Stomach (tissue), 8 donors: ENCODE measurements at regions not wholly inside any gene's neighbourhood (a gene's known extent, or its start where the extent isn't known, plus 50 kb on each side); places are given as distances from the start of the nearest gene placed in this dataset.

ENCODE experiments used
- DNase-seq, 2 donors: peaks; one replicate each; pipeline versions ENCODE4 v3.0.0 to v3.0.0-alpha.2; 2013 to 2019
- H3K27ac ChIP-seq, 5 donors: fragments of 200-600 bp in 4 of 5; sonication (generic) in 4 of 5; one replicate each; pipeline ENCODE4 v1.5.1; 2013 to 2019; ENCODE audit warnings: mild to moderate bottlenecking in 1 of 5, moderate library complexity in 1 of 5
- H3K27me3 ChIP-seq, 3 donors: fragments of 200-600 bp; sonication (generic); one replicate each; pipeline ENCODE4 v1.5.1; 2017 to 2019; ENCODE audit warnings: mixed run types in 1 of 3
- H3K36me3 ChIP-seq, 4 donors: fragments of 200-600 bp; sonication (generic); 1 replicate in 3 of 4; 2 replicates in 1 of 4; pipeline ENCODE4 v1.5.1; 2016 to 2019
- H3K4me1 ChIP-seq, 4 donors: fragments of 200-600 bp; sonication (generic); one replicate each; pipeline ENCODE4 v1.5.1; 2016 to 2019
- H3K4me3 ChIP-seq, 4 donors: fragments of 200-600 bp; sonication (generic) in 3 of 4; one replicate each; pipeline ENCODE4 v1.5.1; 2016 to 2019; ENCODE audit warnings: mild to moderate bottlenecking in 1 of 4
- H3K9me3 ChIP-seq, 4 donors: fragments of 200-600 bp; sonication (generic); one replicate each; pipeline ENCODE4 v1.5.1; 2016 to 2019
- EP300 ChIP-seq: sonication (generic); formaldehyde crosslinking; IDR thresholded peaks from one replicate; pipeline ENCODE4 v1.6.1; 2017; ENCODE audit warnings: antibody characterized with exemption
- POLR2A ChIP-seq, 4 donors: fragments of 450-650 bp; IDR thresholded peaks; one replicate each; pipeline ENCODE4 v1.6.1; 2016; ENCODE audit warnings: antibody characterized with exemption in 4 of 4, control low read depth in 2 of 4, mild to moderate bottlenecking in 1 of 4, moderate library complexity in 1 of 4
- POLR2AphosphoS5 ChIP-seq, 3 donors: sonication (generic); formaldehyde crosslinking; IDR thresholded peaks; one replicate each; pipeline ENCODE4 v1.6.1; 2016; ENCODE audit warnings: antibody characterized with exemption in 3 of 3
- WGBS, 5 donors: extraction: QIAGEN DNeasy Blood & Tissue Kit in 3 of 5; methylation state at CpG; one replicate each; pipeline versions ENCODE4 v1.1.5 to v1.1.7; 2013 to 2018; 5-methylcytosine and 5-hydroxymethylcytosine counted together
- intact Hi-C: fragments of 100-400 bp; cut with DNase I; formaldehyde crosslinking; loops from one replicate; pipeline ENCODE4 v1.15.1; 2023; ENCODE audit warnings: low total_unique reads
- TF ChIP-seq, protein P1 (sequence below), 7 experiments: fragments of 450-650 bp in 4 of 7; fragments of 200-600 bp in 3 of 7; sonication (generic) in 3 of 7; IDR thresholded peaks; one replicate each; pipeline ENCODE4 v1.5.1; 2016 to 2019; ENCODE audit warnings: antibody characterized with exemption in 7 of 7, control low read depth in 2 of 7, mild to moderate bottlenecking in 1 of 7
- donor health status: healthy with polysubstance abuse.
- donor health status: Bipolar disorder and iron deficiency.
- donor health status: healthy.

DNA sequence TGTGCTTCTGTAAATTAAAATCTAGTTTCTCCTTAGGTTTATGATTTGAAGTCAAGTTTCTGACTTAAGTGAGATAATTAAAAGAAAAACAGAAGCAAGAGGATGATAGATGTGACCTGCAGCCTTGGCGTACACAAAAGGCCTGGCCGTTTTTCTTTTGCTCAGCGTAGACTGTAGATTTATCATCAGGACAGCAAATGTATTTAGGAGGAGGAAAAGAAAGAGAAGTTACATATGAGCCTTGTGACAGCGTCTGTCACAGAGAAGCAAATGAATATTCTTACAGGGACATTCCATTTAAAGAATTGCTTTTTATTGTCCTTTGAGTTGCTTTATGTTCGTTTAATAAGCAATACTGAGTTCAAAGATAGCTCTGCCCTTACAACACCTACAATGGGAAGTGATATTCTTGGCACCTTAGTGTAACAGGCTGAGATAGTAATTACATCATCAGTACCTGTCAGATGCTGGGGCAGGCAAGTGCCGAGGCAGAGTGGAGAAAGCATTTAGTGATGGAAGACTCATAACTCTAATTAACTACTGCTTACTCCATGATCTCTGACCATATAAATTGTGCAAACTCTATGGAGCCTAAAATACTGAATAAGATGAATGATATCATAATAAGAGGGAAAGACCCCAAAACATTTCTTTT is 311.5 kb downstream of the MFSD1 start:
- 50 to 68% (median 60%) methylated on average over 6 of the region's 6 CpGs for WGBS, 5 donors
- TF ChIP-seq EP300: no peak
- no peak for TF ChIP-seq POLR2A (IDR thresholded peaks at IDR 0.05)
- TF ChIP-seq POLR2AphosphoS5 (IDR thresholded peaks at IDR 0.05): no peak
- Histone ChIP-seq H3K4me1 (no peaks in the 10 kb centered on the region), H3K9me3 (no peaks in the 10 kb centered on the region), H3K27me3 (no peaks in the 10 kb centered on the region), H3K27ac (no peak overlapping the region), H3K36me3 (no peaks in the 10 kb centered on the region), H3K4me3 (no peak overlapping the region)
- intact Hi-C loops: no loop called here
- no peak for DNase-seq

DNA sequence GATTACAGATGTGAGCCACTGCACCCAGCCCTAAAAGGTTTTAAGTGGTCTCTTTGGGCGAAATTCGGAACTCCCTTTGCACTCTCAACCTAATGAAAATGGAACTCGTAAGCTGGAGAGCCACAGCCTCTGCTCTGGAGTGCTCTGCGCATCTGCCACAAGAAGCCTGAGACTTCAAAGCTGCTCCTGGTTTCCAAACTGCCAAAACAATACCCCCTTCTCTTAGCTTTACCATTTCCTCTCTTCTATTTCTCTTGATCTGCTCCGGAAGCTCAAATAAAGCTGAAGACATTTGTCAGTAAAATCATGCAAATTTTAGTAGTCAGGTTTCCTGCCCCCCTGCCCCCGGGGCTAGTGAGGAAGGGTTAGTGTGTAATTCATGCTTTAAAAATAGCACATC is 312.7 kb downstream of the MFSD1 start:
- intact Hi-C loops: no loop called here
- 47 to 85% (median 70%) methylated on average over 6 of the region's 6 CpGs for WGBS, 5 donors
- Histone ChIP-seq H3K4me3 (no peak overlapping the region), H3K27me3 (no peaks in the 10 kb centered on the region), H3K36me3 (no peaks in the 10 kb centered on the region), H3K27ac (no peak overlapping the region), H3K4me1 (no peaks in the 10 kb centered on the region), H3K9me3 (no peaks in the 10 kb centered on the region)
- no peak for DNase-seq
- TF ChIP-seq POLR2AphosphoS5 (IDR thresholded peaks at IDR 0.05): no peak
- TF ChIP-seq POLR2A (IDR thresholded peaks at IDR 0.05): no peak
- TF ChIP-seq EP300: no peak
- TF ChIP-seq, protein P1, sequence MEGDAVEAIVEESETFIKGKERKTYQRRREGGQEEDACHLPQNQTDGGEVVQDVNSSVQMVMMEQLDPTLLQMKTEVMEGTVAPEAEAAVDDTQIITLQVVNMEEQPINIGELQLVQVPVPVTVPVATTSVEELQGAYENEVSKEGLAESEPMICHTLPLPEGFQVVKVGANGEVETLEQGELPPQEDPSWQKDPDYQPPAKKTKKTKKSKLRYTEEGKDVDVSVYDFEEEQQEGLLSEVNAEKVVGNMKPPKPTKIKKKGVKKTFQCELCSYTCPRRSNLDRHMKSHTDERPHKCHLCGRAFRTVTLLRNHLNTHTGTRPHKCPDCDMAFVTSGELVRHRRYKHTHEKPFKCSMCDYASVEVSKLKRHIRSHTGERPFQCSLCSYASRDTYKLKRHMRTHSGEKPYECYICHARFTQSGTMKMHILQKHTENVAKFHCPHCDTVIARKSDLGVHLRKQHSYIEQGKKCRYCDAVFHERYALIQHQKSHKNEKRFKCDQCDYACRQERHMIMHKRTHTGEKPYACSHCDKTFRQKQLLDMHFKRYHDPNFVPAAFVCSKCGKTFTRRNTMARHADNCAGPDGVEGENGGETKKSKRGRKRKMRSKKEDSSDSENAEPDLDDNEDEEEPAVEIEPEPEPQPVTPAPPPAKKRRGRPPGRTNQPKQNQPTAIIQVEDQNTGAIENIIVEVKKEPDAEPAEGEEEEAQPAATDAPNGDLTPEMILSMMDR (IDR thresholded peaks at IDR 0.05): no peak

DNA sequence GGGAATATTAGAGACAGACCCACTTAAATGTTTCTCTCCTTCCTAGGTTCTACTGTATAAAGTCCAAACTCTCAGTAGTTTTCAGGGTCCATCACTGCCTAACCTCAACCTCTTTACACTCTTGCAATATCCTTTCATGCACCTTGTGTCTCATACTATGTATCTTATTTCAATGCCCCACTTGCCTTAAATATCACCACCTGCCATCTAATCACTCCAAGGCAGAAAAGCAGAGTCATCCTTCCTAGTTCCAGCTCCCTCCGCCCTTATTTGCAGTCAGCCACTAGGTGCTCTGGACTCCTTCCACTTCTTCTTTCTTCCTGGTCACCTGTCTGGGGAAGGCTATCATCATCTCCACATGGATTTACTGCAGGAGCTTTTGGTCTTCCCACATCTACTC is 322.0 kb downstream of the MFSD1 start:
- Histone ChIP-seq H3K27me3 (no peaks in the 10 kb centered on the region), H3K9me3 (no peaks in the 10 kb centered on the region), H3K4me1 (peaks cover 0 to 8% (median 3%) of the 10 kb centered on the region in 4 donors), H3K36me3 (no peaks in the 10 kb centered on the region), H3K4me3 (no peak overlapping the region), H3K27ac (no peak overlapping the region)
- intact Hi-C loops: no loop called here
- DNase-seq: no peak
- WGBS, 5 donors: 85 to 96% (median 86%) methylated on average over 1 of the region's 1 CpG
- TF ChIP-seq POLR2AphosphoS5 (IDR thresholded peaks at IDR 0.05) (no peak), EP300 (no peak), POLR2A (IDR thresholded peaks at IDR 0.05) (no peak)
- TF ChIP-seq, protein P1 (IDR thresholded peaks at IDR 0.05): no peak

DNA sequence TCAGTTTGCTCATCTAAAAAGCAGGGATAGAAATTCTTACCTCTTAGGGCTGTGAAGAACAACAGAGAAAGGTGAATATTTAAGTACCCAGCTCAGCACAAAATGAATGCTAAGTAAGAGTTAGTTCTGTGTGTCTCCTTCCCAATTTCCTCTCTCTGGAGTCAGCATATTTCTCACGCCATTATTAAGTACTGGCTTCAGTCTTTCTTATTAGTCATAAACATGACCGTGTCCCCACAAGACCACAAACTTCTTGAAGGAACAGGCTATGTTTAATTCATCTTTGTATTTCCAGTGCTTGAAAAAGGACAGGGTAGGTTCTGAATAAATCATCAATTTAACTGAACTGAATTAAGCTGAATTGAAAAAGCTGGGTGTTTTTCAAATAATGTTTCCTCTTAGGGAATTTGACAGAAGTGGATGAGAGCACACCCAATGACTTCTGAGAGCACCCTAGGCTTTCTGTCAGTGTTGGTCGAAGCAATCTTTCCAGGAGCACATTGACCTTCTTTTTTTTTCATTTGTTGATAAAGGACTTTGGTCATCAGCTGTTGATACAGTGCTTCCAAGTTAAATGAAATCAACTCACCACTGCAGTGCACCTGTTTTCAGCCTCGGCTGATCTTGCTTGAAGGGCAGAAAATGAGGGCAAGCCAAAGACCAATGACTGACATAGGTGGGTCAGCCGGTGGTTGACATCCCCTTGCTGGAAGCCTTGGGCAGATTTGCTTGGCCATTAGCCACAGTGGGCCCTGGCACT is 324.6 kb downstream of the MFSD1 start:
- Histone ChIP-seq H3K36me3 (no peaks in the 10 kb centered on the region), H3K4me1 (peaks cover 0 to 10% (median 3%) of the 10 kb centered on the region in 4 donors), H3K27me3 (no peaks in the 10 kb centered on the region), H3K9me3 (no peaks in the 10 kb centered on the region), H3K4me3 (no peak overlapping the region), H3K27ac (no peak overlapping the region)
- peak in 1 of 2 donors; percentile 15 for DNase-seq
- TF ChIP-seq POLR2A (IDR thresholded peaks at IDR 0.05): no peak
- no peak for TF ChIP-seq POLR2AphosphoS5 (IDR thresholded peaks at IDR 0.05)
- no peak for TF ChIP-seq EP300
- TF ChIP-seq, protein P1 (IDR thresholded peaks at IDR 0.05): no peak
- intact Hi-C loops: no loop called here
- 37 to 47% (median 46%) methylated on average over 5 of the region's 5 CpGs for WGBS, 5 donors

DNA sequence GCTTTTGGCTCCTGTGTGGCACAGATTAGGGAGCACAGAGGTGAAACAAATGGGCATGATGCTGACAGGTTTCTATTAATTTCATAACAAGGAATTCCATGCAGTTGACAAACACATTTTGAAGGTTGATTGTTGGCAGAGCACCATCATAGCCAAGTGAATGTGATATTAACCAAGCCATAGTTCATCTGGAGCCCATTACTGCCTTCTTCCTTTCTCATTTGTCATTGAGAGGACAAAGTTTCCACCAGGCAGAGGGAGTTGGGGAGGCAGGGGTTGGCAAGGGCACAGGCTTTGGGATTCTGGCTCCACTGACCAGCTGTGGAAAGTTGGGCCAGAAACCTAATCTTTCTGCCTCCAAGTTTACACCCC is 325.2 kb downstream of the MFSD1 start:
- Histone ChIP-seq H3K27me3 (no peaks in the 10 kb centered on the region), H3K27ac (no peak overlapping the region), H3K36me3 (no peaks in the 10 kb centered on the region), H3K4me1 (peaks cover 0 to 10% (median 3%) of the 10 kb centered on the region in 4 donors), H3K4me3 (no peak overlapping the region), H3K9me3 (no peaks in the 10 kb centered on the region)
- intact Hi-C loops: no loop called here
- no peak for DNase-seq
- no peak for TF ChIP-seq POLR2A (IDR thresholded peaks at IDR 0.05)
- TF ChIP-seq POLR2AphosphoS5 (IDR thresholded peaks at IDR 0.05): no peak
- TF ChIP-seq EP300: no peak
- TF ChIP-seq, protein P1 (IDR thresholded peaks at IDR 0.05): no peak
